CD4-positive, CD25-positive, alpha-beta regulatory T cell (primary cell): ENCODE measurements at regions not wholly inside any gene's neighbourhood (a gene's known extent, or its start where the extent isn't known, plus 50 kb on each side); places are given as distances from the start of the nearest gene placed in this dataset.

ENCODE experiments used
- ATAC-seq, 2 donors: fragments of 150-1000 bp; cut with Tn5 transposase; one replicate each; pipeline ENCODE4 v1.10.0; 2021; ENCODE audit warnings: low read depth in 2 of 2, moderate number of reproducible peaks in 2 of 2, moderate library complexity in 1 of 2
- DNase-seq, 3 donors: peaks; one replicate each; pipeline versions ENCODE4 v3.0.0 to v3.0.0-alpha.2; 2012 to 2022; ENCODE audit warnings: mixed read lengths in 1 of 3
- H3K27ac ChIP-seq: one replicate; pipeline ENCODE4 v1.7.0; 2013; ENCODE audit warnings: mild to moderate bottlenecking, low read length; ENCODE audit not compliant: insufficient read depth, poor library complexity, severe bottlenecking
- H3K27me3 ChIP-seq: one replicate; pipeline ENCODE4 v1.7.0; 2013; ENCODE audit warnings: low read length; ENCODE audit not compliant: control insufficient read depth, insufficient read depth
- H3K36me3 ChIP-seq: one replicate; pipeline ENCODE4 v1.7.0; 2013; ENCODE audit warnings: mild to moderate bottlenecking, low read length, moderate library complexity; ENCODE audit not compliant: control insufficient read depth, insufficient read depth
- H3K4me1 ChIP-seq: 2 replicates; pipeline ENCODE4 v1.7.0; 2013; ENCODE audit warnings: mild to moderate bottlenecking, low read length; ENCODE audit not compliant: insufficient read depth, control insufficient read depth, poor library complexity, severe bottlenecking
- H3K4me3 ChIP-seq: one replicate; pipeline ENCODE4 v1.7.0; 2013; ENCODE audit warnings: low read depth, mild to moderate bottlenecking, low read length, moderate library complexity
- H3K9me3 ChIP-seq, 2 experiments: 1 replicate in 1 of 2; 2 replicates in 1 of 2; pipeline ENCODE4 v1.7.0; 2013; ENCODE audit warnings: low read length in 2 of 2, mild to moderate bottlenecking in 1 of 2, moderate library complexity in 1 of 2; ENCODE audit not compliant: control insufficient read depth in 2 of 2
- H3K27ac Mint-ChIP-seq, 3 donors: one replicate each; pipeline ENCODE4 v1.8.0; 2020 to 2022; ENCODE audit warnings: mild to moderate bottlenecking in 3 of 3, mixed read lengths in 3 of 3, moderate library complexity in 2 of 3
- H3K27me3 Mint-ChIP-seq: one replicate; pipeline ENCODE4 v1.8.0; 2022; ENCODE audit warnings: mild to moderate bottlenecking, mixed read lengths
- H3K36me3 Mint-ChIP-seq: one replicate; pipeline ENCODE4 v1.8.0; 2020; ENCODE audit warnings: mixed read lengths
- H3K4me1 Mint-ChIP-seq, 4 donors: one replicate each; pipeline ENCODE4 v1.8.0; 2020 to 2022; ENCODE audit warnings: mixed read lengths in 4 of 4, mild to moderate bottlenecking in 1 of 4
- H3K4me3 Mint-ChIP-seq, 4 donors: one replicate each; pipeline ENCODE4 v1.8.0; 2020 to 2022; ENCODE audit warnings: mild to moderate bottlenecking in 4 of 4, mixed read lengths in 4 of 4, moderate library complexity in 3 of 4
- H3K9me3 Mint-ChIP-seq, 7 donors: one replicate each; pipeline ENCODE4 v1.8.0; 2020 to 2022; ENCODE audit warnings: mixed read lengths in 7 of 7, mild to moderate bottlenecking in 3 of 7, moderate library complexity in 2 of 7

DNA sequence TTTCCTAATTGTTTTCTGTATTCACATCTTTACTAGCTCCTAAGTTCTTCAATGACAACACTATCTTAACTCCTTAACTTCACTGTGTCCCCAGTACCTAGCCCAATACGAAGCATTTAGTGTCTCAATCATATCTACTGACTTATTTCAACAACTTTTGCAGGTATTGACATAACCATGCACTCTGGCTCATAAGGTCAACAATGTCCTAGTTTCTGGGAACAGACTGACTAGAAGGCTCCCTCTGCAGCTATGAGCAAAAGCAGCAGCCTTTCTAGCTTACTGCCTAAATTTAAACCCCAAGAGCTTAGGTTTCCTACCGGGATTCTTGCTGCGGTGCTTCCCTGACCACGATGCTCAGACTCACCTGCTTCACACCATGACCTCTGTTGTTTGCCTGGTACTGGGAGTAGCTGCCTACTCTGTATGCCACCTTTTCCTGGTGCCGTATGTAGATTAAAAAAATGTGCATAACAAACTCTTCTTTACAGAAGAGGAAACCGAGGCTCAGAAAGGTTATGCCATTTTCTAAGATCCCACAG is 767.7 kb downstream of the TUSC7 start:
- no peaks in the 10 kb centered on the region for H3K36me3 Mint-ChIP-seq
- H3K27me3 Mint-ChIP-seq: no peaks in the 10 kb centered on the region
- Histone ChIP-seq H3K27me3 (no peaks in the 10 kb centered on the region), H3K36me3 (no peaks in the 10 kb centered on the region), H3K9me3 (peaks cover 0 to 5% of the 10 kb centered on the region in 2 experiments), H3K4me1 (no peaks in the 10 kb centered on the region), H3K27ac (no peak overlapping the region), H3K4me3 (no peak overlapping the region)
- no peak overlapping the region for H3K27ac Mint-ChIP-seq
- no peak for DNase-seq
- no peaks in the 10 kb centered on the region for H3K4me1 Mint-ChIP-seq
- H3K4me3 Mint-ChIP-seq: no peak overlapping the region
- no peak for ATAC-seq
- peaks cover 0 to 14% (median 3%) of the 10 kb centered on the region in 7 donors for H3K9me3 Mint-ChIP-seq

- H3K36me3 Mint-ChIP-seq: no peaks in the 10 kb centered on the region
- no peaks in the 10 kb centered on the region for H3K4me1 Mint-ChIP-seq
- no peaks in the 10 kb centered on the region for H3K4me1 ChIP-seq
- ATAC-seq: no peak
- no peak for DNase-seq
- no peak overlapping the region for H3K27ac Mint-ChIP-seq
- no peaks in the 10 kb centered on the region for H3K27me3 ChIP-seq
- H3K36me3 ChIP-seq: no peaks in the 10 kb centered on the region
- H3K4me3 Mint-ChIP-seq: no peak overlapping the region
- H3K9me3 ChIP-seq: peaks cover 0 to 5% of the 10 kb centered on the region in 2 experiments
- H3K27ac ChIP-seq: no peak overlapping the region
- no peak overlapping the region for H3K4me3 ChIP-seq
- H3K9me3 Mint-ChIP-seq: peaks cover 0 to 12% (median 3%) of the 10 kb centered on the region in 7 donors
- H3K27me3 Mint-ChIP-seq: no peaks in the 10 kb centered on the region
Measured at GRCh38 chr3:117479095-117479494, 769.5 kb downstream of the TUSC7 start.

- Mint-ChIP-seq H3K4me3 (no peak overlapping the region), H3K4me1 (no peaks in the 10 kb centered on the region)
- no peak for ATAC-seq
Measured at GRCh38 chr3:117480525-117480924, 770.9 kb downstream of the TUSC7 start.

DNA sequence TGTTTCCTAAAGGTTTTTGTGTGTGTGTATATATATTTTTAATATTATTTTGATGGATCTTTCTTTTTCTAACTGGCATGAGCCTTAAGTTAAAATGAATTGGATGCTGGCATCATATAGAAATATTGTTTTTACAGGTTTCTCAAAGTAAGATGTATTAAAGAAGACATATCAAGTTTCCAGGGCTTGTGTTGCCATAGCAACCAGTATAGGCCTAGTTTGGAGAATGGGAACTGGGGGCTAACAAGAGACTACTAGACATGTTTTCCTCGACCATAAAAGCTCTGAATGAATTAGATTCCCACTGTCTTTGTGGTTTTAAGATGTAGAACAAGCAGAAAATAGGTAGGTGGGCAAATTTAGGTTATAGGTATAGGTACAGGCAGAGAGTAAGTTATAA is 771.4 kb downstream of the TUSC7 start:
- DNase-seq: no peak
- no peaks in the 10 kb centered on the region for H3K4me1 Mint-ChIP-seq
- no peak overlapping the region for H3K4me3 ChIP-seq
- no peak overlapping the region for H3K4me3 Mint-ChIP-seq
- H3K36me3 ChIP-seq: no peaks in the 10 kb centered on the region
- no peak overlapping the region for H3K27ac Mint-ChIP-seq
- no peaks in the 10 kb centered on the region for H3K36me3 Mint-ChIP-seq
- ATAC-seq: no peak
- H3K9me3 ChIP-seq: peaks cover 0 to 5% of the 10 kb centered on the region in 2 experiments
- H3K27ac ChIP-seq: no peak overlapping the region
- peaks cover 0 to 10% (median 3%) of the 10 kb centered on the region in 7 donors for H3K9me3 Mint-ChIP-seq
- no peaks in the 10 kb centered on the region for H3K4me1 ChIP-seq
- no peaks in the 10 kb centered on the region for H3K27me3 Mint-ChIP-seq
- H3K27me3 ChIP-seq: no peaks in the 10 kb centered on the region

More at GRCh38 chr3:117480525-117480924, 770.9 kb downstream of the TUSC7 start:
- H3K36me3 Mint-ChIP-seq: no peaks in the 10 kb centered on the region
- H3K4me3 ChIP-seq: no peak overlapping the region
- H3K4me1 ChIP-seq: no peaks in the 10 kb centered on the region
- H3K27ac Mint-ChIP-seq: no peak overlapping the region
- no peaks in the 10 kb centered on the region for H3K36me3 ChIP-seq
- H3K27me3 Mint-ChIP-seq: no peaks in the 10 kb centered on the region
- no peak for DNase-seq
- H3K9me3 Mint-ChIP-seq: peaks cover 0 to 14% (median 3%) of the 10 kb centered on the region in 7 donors
- H3K27ac ChIP-seq: no peak overlapping the region
- peaks cover 0 to 5% of the 10 kb centered on the region in 2 experiments for H3K9me3 ChIP-seq
- H3K27me3 ChIP-seq: no peaks in the 10 kb centered on the region

GRCh38 chr3:117483839-117484238 is 774.3 kb downstream of the TUSC7 start:
- Mint-ChIP-seq H3K9me3 (peaks cover 0 to 14% (median 3%) of the 10 kb centered on the region in 7 donors), H3K27me3 (no peaks in the 10 kb centered on the region), H3K36me3 (no peaks in the 10 kb centered on the region), H3K27ac (no peak overlapping the region), H3K4me1 (no peaks in the 10 kb centered on the region), H3K4me3 (no peak overlapping the region)
- Histone ChIP-seq H3K27me3 (no peaks in the 10 kb centered on the region), H3K36me3 (no peaks in the 10 kb centered on the region), H3K27ac (no peak overlapping the region), H3K4me1 (no peaks in the 10 kb centered on the region), H3K4me3 (no peak overlapping the region), H3K9me3 (peaks cover 0 to 5% of the 10 kb centered on the region in 2 experiments)
- ATAC-seq (no peak), DNase-seq (no peak)

GRCh38 chr3:117485841-117486240 is 776.3 kb downstream of the TUSC7 start:
- Mint-ChIP-seq H3K27ac (no peak overlapping the region), H3K4me3 (no peak overlapping the region), H3K4me1 (no peaks in the 10 kb centered on the region), H3K27me3 (no peaks in the 10 kb centered on the region), H3K9me3 (peaks cover 0 to 21% (median 3%) of the 10 kb centered on the region in 7 donors), H3K36me3 (no peaks in the 10 kb centered on the region)
- Histone ChIP-seq H3K4me3 (no peak overlapping the region), H3K36me3 (no peaks in the 10 kb centered on the region), H3K4me1 (no peaks in the 10 kb centered on the region), H3K27ac (no peak overlapping the region), H3K27me3 (no peaks in the 10 kb centered on the region), H3K9me3 (no peaks in the 10 kb centered on the region)
- no peak for DNase-seq
- no peak for ATAC-seq

GRCh38 chr3:117486719-117487716 is 777.4 kb downstream of the TUSC7 start:
- H3K4me3 ChIP-seq: no peak overlapping the region
- no peak for ATAC-seq
- no peak overlapping the region for H3K27ac ChIP-seq
- peaks cover 0 to 21% (median 3%) of the 10 kb centered on the region in 7 donors for H3K9me3 Mint-ChIP-seq
- no peak overlapping the region for H3K27ac Mint-ChIP-seq
- H3K4me1 Mint-ChIP-seq: no peaks in the 10 kb centered on the region
- DNase-seq: no peak
- no peaks in the 10 kb centered on the region for H3K4me1 ChIP-seq
- H3K27me3 Mint-ChIP-seq: no peaks in the 10 kb centered on the region
- H3K36me3 Mint-ChIP-seq: no peaks in the 10 kb centered on the region
- no peaks in the 10 kb centered on the region for H3K36me3 ChIP-seq
- no peaks in the 10 kb centered on the region for H3K9me3 ChIP-seq
- no peaks in the 10 kb centered on the region for H3K27me3 ChIP-seq
- no peak overlapping the region for H3K4me3 Mint-ChIP-seq
